Brain microvascular endothelial cell (primary cell): ENCODE measurements at regions not wholly inside any gene's neighbourhood (a gene's known extent, or its start where the extent isn't known, plus 50 kb on each side); places are given as distances from the start of the nearest gene placed in this dataset.
"Not testable (repeated sequence)": the region's sequence is repeated elsewhere in the genome, so short reads cannot be mapped to it uniquely, and the experiment has no call there.

Experiments used
- DNase-seq: peaks from one replicate; pipeline ENCODE4 v3.0.0-alpha.2; 2020
- H3K27ac ChIP-seq: fragments of 250-450 bp; sonication (Bioruptor Pico); 2 replicates; pipeline ENCODE4 v1.5.1; 2020; ENCODE audit warnings: mild to moderate bottlenecking, moderate library complexity
- H3K27me3 ChIP-seq: fragments of 250-450 bp; sonication (Bioruptor Pico); replicated peaks from 2 replicates; pipeline ENCODE4 v1.5.1; 2020; ENCODE audit warnings: mild to moderate bottlenecking
- H3K36me3 ChIP-seq: fragments of 250-450 bp; sonication (Bioruptor Pico); replicated peaks from 2 replicates; pipeline ENCODE4 v1.5.1; 2020; ENCODE audit warnings: mild to moderate bottlenecking
- H3K4me3 ChIP-seq: 2 replicates; pipeline ENCODE4 v1.5.1; 2011; ENCODE audit warnings: low read depth, mild to moderate bottlenecking, control low read depth, low read length, moderate library complexity
- CTCF ChIP-seq: IDR thresholded peaks from 2 replicates; pipeline ENCODE4 v1.5.1; 2011; ENCODE audit warnings: low read depth, mild to moderate bottlenecking, moderate library complexity, low read length, control low read depth, inconsistent platforms; ENCODE audit errors: missing control alignments
- in situ Hi-C: cut with HindIII; loops from 2 replicates; pipeline ENCODE4 v1.10.0; 2017; ENCODE audit warnings: low sequenced_read_pairs, low pct_ligation_motif_present

- in situ Hi-C loops = no loop called here
- Histone ChIP-seq H3K4me3 (no peak overlapping the region), H3K27ac (no peak overlapping the region), H3K27me3 (no peaks in the 10 kb centered on the region), H3K36me3 (no peaks in the 10 kb centered on the region)
- no peak for DNase-seq
- TF ChIP-seq CTCF = no peak
Observed at GRCh38 chr5:1720396-1721110, 79.1 kb downstream of the MRPL36 start.

- in situ Hi-C loops = no loop called here
- no peaks in the 10 kb centered on the region for H3K36me3 ChIP-seq
- no peak overlapping the region for H3K4me3 ChIP-seq
- TF ChIP-seq CTCF = no peak
- no peaks in the 10 kb centered on the region for H3K27me3 ChIP-seq
- no peak overlapping the region for H3K27ac ChIP-seq
- no peak for DNase-seq
Observed at GRCh38 chr5:1719860-1720259, 79.8 kb downstream of the MRPL36 start.

GRCh38 chr5:1718669-1719068 lies 81.0 kb downstream of the MRPL36 start:
- no peak for TF ChIP-seq CTCF
- no peak for DNase-seq
- no peak overlapping the region for H3K27ac ChIP-seq
- H3K4me3 ChIP-seq = no peak overlapping the region
- H3K36me3 ChIP-seq = no peaks in the 10 kb centered on the region
- no peaks in the 10 kb centered on the region for H3K27me3 ChIP-seq
- in situ Hi-C loops = no loop called here

GRCh38 chr5:1710091-1710490 lies 89.5 kb downstream of the MRPL36 start:
- DNase-seq, H3K36me3 ChIP-seq, in situ Hi-C loops, H3K4me3 ChIP-seq, H3K27ac ChIP-seq: not testable (repeated sequence)
- H3K27me3 ChIP-seq = peaks cover 10% of the 10 kb centered on the region

- Histone ChIP-seq H3K4me3 (no peak overlapping the region), H3K27ac (no peak overlapping the region), H3K27me3 (peaks cover 10% of the 10 kb centered on the region), H3K36me3 (no peaks in the 10 kb centered on the region)
- no peak for DNase-seq
- in situ Hi-C loops = no loop called here
- TF ChIP-seq CTCF = no peak
Observed at GRCh38 chr5:1709171-1709803, 90.3 kb downstream of the MRPL36 start.

- in situ Hi-C loops = no loop called here
- peaks cover 10% of the 10 kb centered on the region for H3K27me3 ChIP-seq
Observed at GRCh38 chr5:1708592-1709141, 91.0 kb downstream of the MRPL36 start.

More at GRCh38 chr5:1708592-1709141, 91.0 kb downstream of the MRPL36 start:
- H3K27ac ChIP-seq = no peak overlapping the region
- no peaks in the 10 kb centered on the region for H3K36me3 ChIP-seq
- no peak overlapping the region for H3K4me3 ChIP-seq
- TF ChIP-seq CTCF = no peak
- DNase-seq = no peak
